NOMO-1 treated with DMSO at 0.1 percent for 48 hours (cell line): ENCODE measurements at regions not wholly inside any gene's neighbourhood (a gene's known extent, or its start where the extent isn't known, plus 50 kb on each side); places are given as distances from the start of the nearest gene placed in this dataset.

Experiments used
- DNase-seq: peaks from one replicate; lab custom pipeline; 2025; ENCODE audit not compliant: unreplicated experiment; lab: John Stamatoyannopoulos, UW

- DNase-seq = no peak
Measured at GRCh38 chr10:10513067-10513466, 504.6 kb upstream of the CELF2 start.

GRCh38 chr10:10513898-10514297, 503.8 kb upstream of the CELF2 start:
- DNase-seq = no peak

- DNase-seq = no peak
Measured at GRCh38 chr10:10514797-10515196, 502.9 kb upstream of the CELF2 start.

GRCh38 chr10:10515479-10516204, 502.0 kb upstream of the CELF2 start:
- DNase-seq = no peak

- DNase-seq = no peak
Measured at GRCh38 chr10:10516346-10517130, 501.1 kb upstream of the CELF2 start.

GRCh38 chr10:10517866-10518265, 499.8 kb upstream of the CELF2 start:
- DNase-seq = no peak

GRCh38 chr10:10519674-10520073, 498.0 kb upstream of the CELF2 start:
- DNase-seq = no peak

- peak; percentile 95 for DNase-seq
Measured at GRCh38 chr10:10520491-10521385, 496.9 kb upstream of the CELF2 start.

- no peak for DNase-seq
Measured at GRCh38 chr10:10526846-10527245, 490.8 kb upstream of the CELF2 start.

GRCh38 chr10:10527861-10528562, 489.7 kb upstream of the CELF2 start:
- no peak for DNase-seq

- DNase-seq = no peak
Measured at GRCh38 chr10:10528563-10528910, 489.1 kb upstream of the CELF2 start.

GRCh38 chr10:10530313-10530712, 487.4 kb upstream of the CELF2 start:
- DNase-seq = no peak

GRCh38 chr10:10532236-10532635, 485.4 kb upstream of the CELF2 start:
- DNase-seq = no peak

GRCh38 chr10:10532826-10533225, 484.8 kb upstream of the CELF2 start:
- DNase-seq = no peak

GRCh38 chr10:10533437-10533836, 484.2 kb upstream of the CELF2 start:
- DNase-seq = no peak

- no peak for DNase-seq
Measured at GRCh38 chr10:10538326-10538725, 479.3 kb upstream of the CELF2 start.

- no peak for DNase-seq
Measured at GRCh38 chr10:10540398-10540797, 477.3 kb upstream of the CELF2 start.

- DNase-seq = no peak
Measured at GRCh38 chr10:10542477-10542876, 475.2 kb upstream of the CELF2 start.

GRCh38 chr10:10544890-10545289, 472.8 kb upstream of the CELF2 start:
- no peak for DNase-seq

- no peak for DNase-seq
Measured at GRCh38 chr10:10545771-10546170, 471.9 kb upstream of the CELF2 start.
